B cell (primary cell): ENCODE measurements at regions not wholly inside any gene's neighbourhood (a gene's known extent, or its start where the extent isn't known, plus 50 kb on each side); places are given as distances from the start of the nearest gene placed in this dataset.

Experiments used
- ATAC-seq: fragments of 200-7000 bp; cut with Tn5 transposase; one replicate; pipeline ENCODE4 v1.10.0; 2021; ENCODE audit warnings: low read depth, mild to moderate bottlenecking, moderate number of reproducible peaks, moderate library complexity
- CTCF ChIA-PET: fragments of 350-600 bp; sonication (Branson Sonifier 250); formaldehyde crosslinking; loops from one replicate; lab custom pipeline; 2021; ENCODE audit warnings: antibody characterized with exemption, inconsistent platforms; lab: Charles Lee
- POLR2A ChIA-PET: fragments of 350-600 bp; sonication (Branson Sonifier 250); formaldehyde crosslinking; loops from one replicate; lab custom pipeline; 2021; ENCODE audit warnings: antibody characterized with exemption; lab: Charles Lee
- DNase-seq: peaks from one replicate; pipeline ENCODE4 v3.0.0; 2013
- H2AFZ ChIP-seq: 2 replicates; pipeline ENCODE4 v1.6.1; 2012; ENCODE audit warnings: mild to moderate bottlenecking, low read depth, low read length; ENCODE audit not compliant: insufficient read depth, poor library complexity, severe bottlenecking
- H3K27ac ChIP-seq, 2 donors: 1 replicate in 1 of 2; 2 replicates in 1 of 2; pipeline ENCODE4 v1.5.1; 2012 to 2013; ENCODE audit warnings: low read length in 2 of 2, mild to moderate bottlenecking in 2 of 2, moderate library complexity in 1 of 2
- H3K27me3 ChIP-seq, 4 experiments: fragments of 200-600 bp in 1 of 4; sonication (generic) in 1 of 4; replicated peaks in 1 of 4; 1 replicate in 2 of 4; 2 replicates in 2 of 4; pipeline versions ENCODE4 v1.6.1 to v1.7.0; 2013 to 2016; ENCODE audit warnings: low read length in 3 of 4, mild to moderate bottlenecking in 2 of 4, mixed read lengths in 1 of 4, moderate library complexity in 1 of 4; ENCODE audit not compliant: insufficient read depth in 4 of 4, control insufficient read depth in 3 of 4; ENCODE audit errors: control extremely low read depth in 1 of 4
- H3K36me3 ChIP-seq, 2 experiments: replicated peaks in 1 of 2; 1 replicate in 1 of 2; 2 replicates in 1 of 2; pipeline versions ENCODE4 v1.6.1 to v1.7.1; 2013; ENCODE audit warnings: low read length in 1 of 2; ENCODE audit not compliant: insufficient read depth in 2 of 2, control insufficient read depth in 1 of 2; ENCODE audit errors: control extremely low read depth in 1 of 2, extremely low read depth in 1 of 2
- H3K4me1 ChIP-seq, 2 donors: fragments of 200-600 bp in 1 of 2; sonication (generic) in 1 of 2; 1 replicate in 1 of 2; 2 replicates in 1 of 2; pipeline versions ENCODE4 v1.5.1 to v1.6.1; 2013 to 2017; ENCODE audit warnings: low read length in 2 of 2; ENCODE audit not compliant: control insufficient read depth in 2 of 2, insufficient read depth in 2 of 2
- H3K4me2 ChIP-seq: replicated peaks from 2 replicates; pipeline ENCODE3; 2012; ENCODE audit warnings: mild to moderate bottlenecking, low read depth, low read length; ENCODE audit not compliant: poor library complexity, severe bottlenecking
- H3K4me3 ChIP-seq, 5 experiments: fragments of 200-600 bp in 1 of 5; sonication (generic) in 1 of 5; 1 replicate in 3 of 5; 2 replicates in 2 of 5; pipeline versions ENCODE4 v1.5.1 to v1.7.0; 2011 to 2016; ENCODE audit warnings: low read length in 4 of 5, mild to moderate bottlenecking in 4 of 5, low read depth in 2 of 5, control low read depth in 1 of 5, moderate library complexity in 1 of 5; ENCODE audit not compliant: insufficient read depth in 1 of 5; ENCODE audit errors: control extremely low read depth in 1 of 5, extremely low read depth in 1 of 5
- H3K79me2 ChIP-seq: fragments of 200-600 bp; sonication (generic); one replicate; pipeline ENCODE4 v1.6.0; 2016; ENCODE audit warnings: low read length; ENCODE audit not compliant: control insufficient read depth, insufficient read depth
- H3K9ac ChIP-seq: fragments of 200-600 bp; sonication (generic); 2 replicates; pipeline ENCODE4 v1.6.1; 2017; ENCODE audit warnings: mild to moderate bottlenecking, low read length, moderate library complexity
- H3K9me3 ChIP-seq, 3 donors: one replicate each; pipeline versions ENCODE4 v1.6.1 to v1.7.1; 2013; ENCODE audit warnings: low read length in 2 of 3; ENCODE audit not compliant: control insufficient read depth in 2 of 3, insufficient read depth in 1 of 3; ENCODE audit errors: control extremely low read depth in 1 of 3
- H4K20me1 ChIP-seq: 2 replicates; pipeline ENCODE4 v1.6.0; 2012; ENCODE audit warnings: mild to moderate bottlenecking, low read length; ENCODE audit not compliant: insufficient read depth, control insufficient read depth, poor library complexity, severe bottlenecking
- H3K27ac Mint-ChIP-seq: one replicate; pipeline ENCODE4 v1.8.0; 2021; ENCODE audit warnings: mixed read lengths
- H3K27me3 Mint-ChIP-seq: one replicate; pipeline ENCODE4 v1.8.0; 2021; ENCODE audit warnings: mixed read lengths
- H3K4me1 Mint-ChIP-seq: one replicate; pipeline ENCODE4 v1.8.0; 2021; ENCODE audit warnings: mixed read lengths
- H3K4me3 Mint-ChIP-seq: one replicate; pipeline ENCODE4 v1.8.0; 2021; ENCODE audit warnings: mixed read lengths
- H3K9me3 Mint-ChIP-seq: one replicate; pipeline ENCODE4 v1.8.0; 2022; ENCODE audit warnings: mixed read lengths; ENCODE audit not compliant: insufficient read depth
- CTCF ChIP-seq: fragments of 200-600 bp; IDR thresholded peaks from one replicate; pipeline ENCODE4 v1.8.0; 2022; ENCODE audit warnings: antibody characterized with exemption, mild to moderate bottlenecking
- EZH2 ChIP-seq: IDR thresholded peaks from 2 replicates; pipeline ENCODE4 v1.6.1; 2012; ENCODE audit warnings: borderline replicate concordance, low read depth, mild to moderate bottlenecking, moderate library complexity, low read length; ENCODE audit not compliant: insufficient read depth, poor library complexity, severe bottlenecking
- WGBS: methylation state at CpG from one replicate; pipeline ENCODE4 v1.1.5; 2013; ENCODE audit warnings: missing lambda C conversion rate; ENCODE audit not compliant: insufficient coverage; 5-methylcytosine and 5-hydroxymethylcytosine counted together
- intact Hi-C: fragments of 100-400 bp; cut with micrococcal nuclease; formaldehyde crosslinking; loops from one replicate; pipeline ENCODE4 v1.10.0; 2022

- whole genome bisulfite sequencing: 100% methylated on average over 3 of the region's 3 CpGs
- intact Hi-C loops: no loop called here
These were observed 198.6 kb downstream of the RPAP3 start for GRCh38 chr12:47507221-47507620.

More at GRCh38 chr12:47507221-47507620, 198.6 kb downstream of the RPAP3 start:
- Mint-ChIP-seq H3K27me3 (no peaks in the 10 kb centered on the region), H3K4me3 (no peak overlapping the region), H3K9me3 (no peaks in the 10 kb centered on the region), H3K27ac (no peak overlapping the region), H3K4me1 (no peaks in the 10 kb centered on the region)
- Histone ChIP-seq H3K27me3 (no peaks in the 10 kb centered on the region), H3K9ac (no peak overlapping the region), H3K36me3 (no peaks in the 10 kb centered on the region), H3K4me1 (no peaks in the 10 kb centered on the region), H3K79me2 (no peaks in the 10 kb centered on the region), H3K4me3 (no peak overlapping the region), H2AFZ (no peak overlapping the region), H3K4me2 (no peak overlapping the region), H3K9me3 (no peaks in the 10 kb centered on the region), H4K20me1 (no peaks in the 10 kb centered on the region), H3K27ac (no peak overlapping the region)
- ChIA-PET CTCF (interaction anchor here (0.8 kb wide), 1 partner anchor 1113 kb away, joined by 3 read pairs; no protein-coding TSS in a partner anchor), POLR2A (no interaction called here)
- TF ChIP-seq EZH2 (no peak), CTCF (no peak)
- DNase-seq: no peak
- no peak for ATAC-seq
